Neural progenitor cell (in vitro differentiated cells): ENCODE measurements at regions not wholly inside any gene's neighbourhood (a gene's known extent, or its start where the extent isn't known, plus 50 kb on each side); places are given as distances from the start of the nearest gene placed in this dataset.

Source experiments
- DNase-seq: peaks from one replicate; pipeline ENCODE4 v3.0.0-alpha.2; 2016; ENCODE audit warnings: low spot score
- H2AFZ ChIP-seq: fragments of 200-600 bp; sonication (generic); replicated peaks from 2 replicates; pipeline ENCODE4 v1.6.1; 2016; ENCODE audit warnings: antibody characterized with exemption
- H3F3A ChIP-seq: fragments of 200-600 bp; sonication (generic); 2 replicates; pipeline ENCODE4 v1.6.1; 2016; ENCODE audit warnings: antibody characterized with exemption, low read depth
- H3K27ac ChIP-seq: fragments of 200-600 bp; sonication (generic); 2 replicates; pipeline ENCODE4 v1.5.1; 2016; ENCODE audit warnings: mild to moderate bottlenecking
- H3K27me3 ChIP-seq: fragments of 200-600 bp; sonication (generic); 2 replicates; pipeline ENCODE4 v1.6.1; 2016; ENCODE audit warnings: mild to moderate bottlenecking, moderate library complexity
- H3K36me3 ChIP-seq: fragments of 200-600 bp; sonication (generic); 2 replicates; pipeline ENCODE4 v1.5.1; 2016
- H3K4me1 ChIP-seq: fragments of 200-600 bp; sonication (generic); 2 replicates; pipeline ENCODE4 v1.6.1; 2016; ENCODE audit warnings: mixed run types
- H3K4me2 ChIP-seq: fragments of 200-600 bp; sonication (generic); 2 replicates; pipeline ENCODE4 v1.6.1; 2016
- H3K4me3 ChIP-seq: fragments of 200-600 bp; sonication (generic); 2 replicates; pipeline ENCODE4 v1.5.1; 2016
- H3K79me2 ChIP-seq: fragments of 200-600 bp; sonication (generic); 2 replicates; pipeline ENCODE4 v1.6.1; 2016; ENCODE audit warnings: low read depth
- H3K9ac ChIP-seq: fragments of 200-600 bp; sonication (generic); 2 replicates; pipeline ENCODE4 v1.6.1; 2016
- H3K9me3 ChIP-seq: fragments of 200-600 bp; sonication (generic); 2 replicates; pipeline ENCODE4 v1.5.1; 2016; ENCODE audit warnings: low read depth
- H4K20me1 ChIP-seq: fragments of 200-600 bp; sonication (generic); 2 replicates; pipeline ENCODE4 v1.6.1; 2016; ENCODE audit warnings: low read depth
- H3K27ac Mint-ChIP-seq: 3 replicates; pipeline ENCODE4 v1.8.0; 2021; ENCODE audit warnings: mixed read lengths
- H3K27me3 Mint-ChIP-seq: 2 replicates; pipeline ENCODE4 v1.8.0; 2022; ENCODE audit warnings: low read depth, mild to moderate bottlenecking, inconsistent platforms, moderate library complexity, mixed read lengths; ENCODE audit not compliant: insufficient read depth
- H3K36me3 Mint-ChIP-seq: 3 replicates; pipeline ENCODE4 v1.8.0; 2021; ENCODE audit warnings: mixed read lengths
- H3K4me1 Mint-ChIP-seq: 3 replicates; pipeline ENCODE4 v1.8.0; 2021; ENCODE audit warnings: mixed read lengths
- H3K4me3 Mint-ChIP-seq: 3 replicates; pipeline ENCODE4 v1.8.0; 2021; ENCODE audit warnings: mild to moderate bottlenecking, moderate library complexity, mixed read lengths
- H3K9me3 Mint-ChIP-seq: 3 replicates; pipeline ENCODE4 v1.8.0; 2020; ENCODE audit warnings: mixed read lengths
- EZH2 ChIP-seq: fragments of 200-600 bp; sonication (generic); IDR thresholded peaks from 2 replicates; pipeline ENCODE4 v1.6.1; 2017; ENCODE audit warnings: antibody characterized with exemption, mild to moderate bottlenecking, moderate library complexity
- EZH2phosphoT487 ChIP-seq: fragments of 200-600 bp; sonication (generic); IDR thresholded peaks from 2 replicates; pipeline ENCODE4 v1.6.1; 2017; ENCODE audit warnings: antibody characterized with exemption
- TF ChIP-seq, protein P1 (sequence below): fragments of 200-600 bp; sonication (generic); IDR thresholded peaks from 2 replicates; pipeline ENCODE4 v1.5.1; 2017; ENCODE audit warnings: antibody characterized with exemption, mild to moderate bottlenecking

DNA sequence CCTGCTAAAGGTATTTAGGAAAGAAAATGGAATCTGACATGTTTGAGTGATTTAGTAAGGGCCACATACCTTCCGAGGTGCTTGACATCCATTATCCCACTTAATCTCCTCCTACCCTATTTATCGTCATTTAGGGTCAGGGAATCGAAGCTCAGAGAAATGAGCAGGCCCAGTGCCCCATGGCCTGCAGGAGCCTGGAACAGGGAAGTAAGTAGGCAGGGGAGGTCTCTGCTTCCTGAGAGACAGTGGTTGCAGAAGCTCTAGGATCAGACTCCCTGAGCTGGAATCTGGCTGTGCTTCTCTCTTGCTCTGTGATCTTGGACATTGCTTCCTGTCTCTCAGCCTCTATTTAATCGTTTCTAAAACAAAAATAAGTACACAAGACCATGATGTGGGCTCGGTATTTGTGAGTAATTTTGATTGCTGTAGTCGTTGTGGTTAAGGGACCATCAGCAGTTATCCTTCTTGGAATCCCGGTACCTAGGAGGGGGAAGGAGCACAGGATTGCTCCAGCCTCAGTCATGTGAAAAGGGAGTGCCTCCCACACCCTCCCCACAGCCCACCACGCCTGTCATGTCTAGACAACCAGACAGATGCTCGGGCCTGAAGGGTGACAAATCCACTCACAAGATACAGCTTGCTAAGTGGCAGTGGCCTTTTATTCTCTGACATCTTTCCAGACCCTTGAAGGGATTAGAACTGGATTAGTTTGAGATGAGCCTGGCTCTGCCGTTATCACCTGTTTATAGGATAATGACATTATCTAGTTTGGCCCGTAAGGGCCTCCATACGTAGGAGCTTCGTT is 169.2 kb upstream of the TSHZ3 start:
- Histone ChIP-seq H3F3A (no peaks in the 10 kb centered on the region), H3K27me3 (no peaks in the 10 kb centered on the region), H3K9me3 (no peaks in the 10 kb centered on the region), H3K4me3 (no peak overlapping the region), H3K36me3 (no peaks in the 10 kb centered on the region), H2AFZ (no peak overlapping the region), H3K4me1 (no peaks in the 10 kb centered on the region), H3K9ac (no peak overlapping the region), H3K4me2 (no peak overlapping the region), H3K27ac (no peak overlapping the region), H4K20me1 (no peaks in the 10 kb centered on the region), H3K79me2 (no peaks in the 10 kb centered on the region)
- DNase-seq: no peak
- no peak overlapping the region for H3K4me3 Mint-ChIP-seq
- H3K27me3 Mint-ChIP-seq: peaks cover 2% of the 10 kb centered on the region
- H3K4me1 Mint-ChIP-seq: no peaks in the 10 kb centered on the region
- H3K36me3 Mint-ChIP-seq: no peaks in the 10 kb centered on the region
- no peaks in the 10 kb centered on the region for H3K9me3 Mint-ChIP-seq
- H3K27ac Mint-ChIP-seq: no peak overlapping the region
- TF ChIP-seq EZH2: no peak
- TF ChIP-seq EZH2phosphoT487: no peak
- TF ChIP-seq, protein P1, sequence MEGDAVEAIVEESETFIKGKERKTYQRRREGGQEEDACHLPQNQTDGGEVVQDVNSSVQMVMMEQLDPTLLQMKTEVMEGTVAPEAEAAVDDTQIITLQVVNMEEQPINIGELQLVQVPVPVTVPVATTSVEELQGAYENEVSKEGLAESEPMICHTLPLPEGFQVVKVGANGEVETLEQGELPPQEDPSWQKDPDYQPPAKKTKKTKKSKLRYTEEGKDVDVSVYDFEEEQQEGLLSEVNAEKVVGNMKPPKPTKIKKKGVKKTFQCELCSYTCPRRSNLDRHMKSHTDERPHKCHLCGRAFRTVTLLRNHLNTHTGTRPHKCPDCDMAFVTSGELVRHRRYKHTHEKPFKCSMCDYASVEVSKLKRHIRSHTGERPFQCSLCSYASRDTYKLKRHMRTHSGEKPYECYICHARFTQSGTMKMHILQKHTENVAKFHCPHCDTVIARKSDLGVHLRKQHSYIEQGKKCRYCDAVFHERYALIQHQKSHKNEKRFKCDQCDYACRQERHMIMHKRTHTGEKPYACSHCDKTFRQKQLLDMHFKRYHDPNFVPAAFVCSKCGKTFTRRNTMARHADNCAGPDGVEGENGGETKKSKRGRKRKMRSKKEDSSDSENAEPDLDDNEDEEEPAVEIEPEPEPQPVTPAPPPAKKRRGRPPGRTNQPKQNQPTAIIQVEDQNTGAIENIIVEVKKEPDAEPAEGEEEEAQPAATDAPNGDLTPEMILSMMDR: no peak

DNA sequence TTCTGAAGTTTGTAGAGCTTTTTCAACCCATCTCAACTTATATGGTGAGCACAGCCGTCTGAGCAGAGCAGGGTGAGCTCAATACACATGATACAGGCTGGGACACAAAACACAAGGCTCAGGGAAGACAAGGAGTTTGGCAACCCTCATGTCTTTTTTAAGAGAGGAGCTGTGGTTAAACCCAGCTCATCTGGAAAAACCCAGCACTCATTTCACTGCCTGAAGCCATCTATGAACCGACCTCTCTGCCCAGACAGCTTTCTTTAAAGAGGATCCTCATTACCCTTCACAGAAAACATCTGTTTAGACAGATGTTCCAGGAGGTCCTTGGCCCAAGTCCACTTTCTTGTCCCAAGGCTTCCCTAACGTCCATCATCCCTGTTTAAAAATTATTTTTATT is 170.0 kb upstream of the TSHZ3 start:
- Histone ChIP-seq H4K20me1 (no peaks in the 10 kb centered on the region), H3K27ac (no peak overlapping the region), H3K79me2 (no peaks in the 10 kb centered on the region), H3K4me2 (no peak overlapping the region), H3K9ac (no peak overlapping the region), H3K9me3 (no peaks in the 10 kb centered on the region), H3K36me3 (no peaks in the 10 kb centered on the region), H3K4me1 (no peaks in the 10 kb centered on the region), H3K27me3 (no peaks in the 10 kb centered on the region), H3K4me3 (no peak overlapping the region), H3F3A (no peaks in the 10 kb centered on the region), H2AFZ (no peak overlapping the region)
- Mint-ChIP-seq H3K27ac (no peak overlapping the region), H3K4me3 (no peak overlapping the region), H3K36me3 (no peaks in the 10 kb centered on the region), H3K27me3 (peaks cover 2% of the 10 kb centered on the region), H3K9me3 (no peaks in the 10 kb centered on the region), H3K4me1 (no peaks in the 10 kb centered on the region)
- TF ChIP-seq EZH2phosphoT487 (no peak), EZH2 (no peak)
- TF ChIP-seq, protein P1: no peak
- DNase-seq: no peak

DNA sequence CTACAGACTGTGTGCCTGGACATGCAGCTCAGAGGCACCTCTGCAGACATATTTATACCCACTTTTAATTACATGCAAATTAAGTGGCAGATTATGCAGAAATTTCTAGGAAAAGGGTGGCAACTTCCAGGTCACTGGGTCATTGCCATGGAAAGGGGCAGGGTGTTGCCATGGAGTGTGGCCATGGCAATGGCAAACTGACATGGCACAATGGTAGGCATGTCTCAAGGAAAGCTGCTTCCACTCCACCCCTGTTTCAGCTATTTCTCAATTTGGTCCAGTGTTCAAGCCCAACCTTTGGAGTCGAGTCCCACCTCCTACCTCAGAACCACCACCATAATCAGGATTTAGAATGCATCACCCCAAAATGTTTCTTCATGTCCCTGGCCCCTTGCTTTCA is 170.7 kb upstream of the TSHZ3 start:
- no peak overlapping the region for H3K4me2 ChIP-seq
- H3K27me3 Mint-ChIP-seq: peaks cover 2% of the 10 kb centered on the region
- H3K9me3 Mint-ChIP-seq: no peaks in the 10 kb centered on the region
- H2AFZ ChIP-seq: no peak overlapping the region
- no peak overlapping the region for H3K27ac Mint-ChIP-seq
- H3K27me3 ChIP-seq: no peaks in the 10 kb centered on the region
- H3K9me3 ChIP-seq: no peaks in the 10 kb centered on the region
- no peaks in the 10 kb centered on the region for H3K36me3 Mint-ChIP-seq
- H4K20me1 ChIP-seq: no peaks in the 10 kb centered on the region
- no peak overlapping the region for H3K4me3 ChIP-seq
- H3K4me1 Mint-ChIP-seq: no peaks in the 10 kb centered on the region
- DNase-seq: no peak
- no peaks in the 10 kb centered on the region for H3K79me2 ChIP-seq
- no peak overlapping the region for H3K4me3 Mint-ChIP-seq
- H3F3A ChIP-seq: no peaks in the 10 kb centered on the region
- no peak overlapping the region for H3K27ac ChIP-seq
- no peak overlapping the region for H3K9ac ChIP-seq
- TF ChIP-seq, protein P1: no peak
- TF ChIP-seq EZH2phosphoT487 (no peak), EZH2 (no peak)
- no peaks in the 10 kb centered on the region for H3K4me1 ChIP-seq
- no peaks in the 10 kb centered on the region for H3K36me3 ChIP-seq
